Trophoblast cell (in vitro differentiated cells and primary cell): ENCODE measurements at regions not wholly inside any gene's neighbourhood (a gene's known extent, or its start where the extent isn't known, plus 50 kb on each side); places are given as distances from the start of the nearest gene placed in this dataset.

Experiments
- DNase-seq, 2 donors: peaks; one replicate each; pipeline ENCODE4 v3.0.0-alpha.2; 2016
- H2AFZ ChIP-seq: 2 replicates; pipeline ENCODE4 v1.6.1; 2013; ENCODE audit warnings: low read length, moderate library complexity, mild to moderate bottlenecking; ENCODE audit not compliant: insufficient read depth, poor library complexity
- H2AK5ac ChIP-seq: 2 replicates; pipeline ENCODE4 v1.6.1; 2013; ENCODE audit warnings: mild to moderate bottlenecking, low read length
- H2BK120ac ChIP-seq: 2 replicates; pipeline ENCODE4 v1.6.1; 2013; ENCODE audit warnings: low read length, mild to moderate bottlenecking, moderate library complexity; ENCODE audit not compliant: insufficient read depth, poor library complexity
- H2BK12ac ChIP-seq: 2 replicates; pipeline ENCODE4 v1.6.1; 2013; ENCODE audit warnings: mild to moderate bottlenecking, low read length, moderate library complexity
- H2BK5ac ChIP-seq: 2 replicates; pipeline ENCODE4 v1.6.1; 2013; ENCODE audit warnings: low read length, low read depth, moderate library complexity, mild to moderate bottlenecking; ENCODE audit not compliant: poor library complexity
- H3K14ac ChIP-seq: 2 replicates; pipeline ENCODE4 v1.6.1; 2013; ENCODE audit warnings: mild to moderate bottlenecking, low read length
- H3K18ac ChIP-seq: 2 replicates; pipeline ENCODE4 v1.6.1; 2013; ENCODE audit warnings: mild to moderate bottlenecking, low read length
- H3K23ac ChIP-seq: 2 replicates; pipeline ENCODE4 v1.6.1; 2013; ENCODE audit warnings: low read length
- H3K27ac ChIP-seq: 2 replicates; pipeline ENCODE4 v1.5.1; 2013; ENCODE audit warnings: low read depth, mild to moderate bottlenecking, inconsistent platforms, low read length, moderate library complexity
- H3K27me3 ChIP-seq: 2 replicates; pipeline ENCODE4 v1.6.1; 2013; ENCODE audit warnings: inconsistent platforms, mild to moderate bottlenecking, low read length, moderate library complexity; ENCODE audit not compliant: insufficient read depth
- H3K36me3 ChIP-seq, 2 experiments: 1 replicate in 1 of 2; 2 replicates in 1 of 2; pipeline ENCODE4 v1.6.1; 2013; ENCODE audit warnings: low read length in 2 of 2, mild to moderate bottlenecking in 2 of 2, moderate library complexity in 1 of 2; ENCODE audit not compliant: insufficient read depth in 2 of 2, control insufficient read depth in 1 of 2
- H3K4ac ChIP-seq: 2 replicates; pipeline ENCODE4 v1.6.1; 2013; ENCODE audit warnings: low read depth, mild to moderate bottlenecking, low read length, moderate library complexity
- H3K4me1 ChIP-seq, 2 experiments: 1 replicate in 1 of 2; 2 replicates in 1 of 2; pipeline ENCODE4 v1.6.1; 2013; ENCODE audit warnings: low read length in 2 of 2, mild to moderate bottlenecking in 2 of 2, moderate library complexity in 1 of 2; ENCODE audit not compliant: insufficient read depth in 2 of 2, control insufficient read depth in 1 of 2
- H3K4me2 ChIP-seq: 2 replicates; pipeline ENCODE4 v1.6.1; 2013; ENCODE audit warnings: inconsistent platforms, mild to moderate bottlenecking, low read length, moderate library complexity
- H3K4me3 ChIP-seq: 2 replicates; pipeline ENCODE4 v1.5.1; 2013; ENCODE audit warnings: mild to moderate bottlenecking, low read depth, low read length, inconsistent platforms
- H3K79me1 ChIP-seq: one replicate; pipeline ENCODE4 v1.6.1; 2013; ENCODE audit warnings: low read length
- H3K79me2 ChIP-seq: 2 replicates; pipeline ENCODE4 v1.6.1; 2013; ENCODE audit warnings: low read length, mild to moderate bottlenecking; ENCODE audit not compliant: control insufficient read depth, insufficient read depth, poor library complexity
- H3K9ac ChIP-seq: 2 replicates; pipeline ENCODE4 v1.6.1; 2013; ENCODE audit warnings: mild to moderate bottlenecking, low read length
- H3K9me3 ChIP-seq: 2 replicates; pipeline ENCODE4 v1.6.1; 2013; ENCODE audit warnings: low read depth, mild to moderate bottlenecking, control low read depth, inconsistent platforms, low read length; ENCODE audit not compliant: insufficient read depth
- H4K12ac ChIP-seq: 2 replicates; pipeline ENCODE4 v1.6.1; 2013; ENCODE audit warnings: low read depth, mild to moderate bottlenecking, low read length, moderate library complexity
- H4K8ac ChIP-seq: 2 replicates; pipeline ENCODE4 v1.6.1; 2013; ENCODE audit warnings: low read depth, mild to moderate bottlenecking, low read length, moderate library complexity
- H4K91ac ChIP-seq: one replicate; pipeline ENCODE4 v1.6.1; 2013; ENCODE audit warnings: low read depth, mild to moderate bottlenecking, low read length, moderate library complexity
- WGBS: extraction: QIAGEN DNeasy Blood & Tissue Kit; methylation state at CpG from one replicate; pipeline ENCODE4 v1.1.7; 2013; ENCODE audit warnings: missing lambda C conversion rate; ENCODE audit not compliant: insufficient read length, insufficient coverage; ENCODE audit errors: extremely low coverage; 5-methylcytosine and 5-hydroxymethylcytosine counted together

DNA sequence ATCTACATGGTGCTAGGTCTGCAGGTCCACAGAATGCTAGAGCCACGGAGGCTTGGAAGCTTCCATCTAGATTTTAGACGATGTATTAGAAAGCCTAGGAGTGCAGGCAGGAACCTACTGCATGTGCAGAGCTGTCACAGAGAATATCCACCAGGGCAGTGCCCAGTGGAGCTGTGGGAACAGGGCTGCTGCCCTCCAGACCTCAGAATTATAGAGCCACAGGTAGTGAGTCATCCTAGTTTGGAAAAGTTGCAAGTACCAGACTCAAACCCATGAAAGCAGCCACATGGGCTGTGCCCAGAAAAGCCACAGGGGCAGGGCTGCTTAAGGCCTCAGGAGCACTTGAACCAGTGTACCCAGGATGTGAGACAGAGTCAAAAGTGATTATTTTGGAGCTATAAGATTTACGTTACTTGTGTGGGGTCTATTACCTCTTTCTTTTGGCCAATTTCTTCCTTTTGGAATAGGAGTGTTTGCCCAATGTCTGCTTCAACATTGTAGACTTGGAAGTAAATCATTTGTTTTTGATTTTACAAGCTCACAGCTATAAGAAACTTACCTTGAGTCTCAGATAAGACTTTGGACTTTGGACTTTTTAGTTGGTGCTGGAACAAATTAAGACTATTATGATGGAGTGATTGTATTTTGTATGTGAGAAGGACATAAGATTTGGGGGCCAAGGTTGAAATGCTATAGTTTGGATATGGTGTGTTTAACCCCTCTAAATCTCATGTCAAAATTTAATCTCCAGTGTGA, 143.5 kb upstream of the CHRDL1 start:
- no peak overlapping the region for H2BK120ac ChIP-seq
- no peaks in the 10 kb centered on the region for H3K36me3 ChIP-seq
- H3K79me1 ChIP-seq, result no peaks in the 10 kb centered on the region
- no peak overlapping the region for H3K4me2 ChIP-seq
- H3K4ac ChIP-seq, result no peak overlapping the region
- no peak overlapping the region for H4K12ac ChIP-seq
- H3K14ac ChIP-seq, result no peak overlapping the region
- H2AK5ac ChIP-seq, result no peak overlapping the region
- no peak overlapping the region for H4K91ac ChIP-seq
- H3K4me1 ChIP-seq, result peaks cover 0 to under 1% of the 10 kb centered on the region in 2 experiments
- H3K27me3 ChIP-seq, result no peaks in the 10 kb centered on the region
- H3K79me2 ChIP-seq, result no peaks in the 10 kb centered on the region
- no peak overlapping the region for H2AFZ ChIP-seq
- H3K18ac ChIP-seq, result no peak overlapping the region
- no peak overlapping the region for H4K8ac ChIP-seq
- no peak overlapping the region for H3K4me3 ChIP-seq
- DNase-seq, result no peak
- WGBS, result no CpG with 5 or more reads among the region's 3 CpGs
- H2BK5ac ChIP-seq, result no peak overlapping the region
- H3K9ac ChIP-seq, result no peak overlapping the region
- H2BK12ac ChIP-seq, result no peak overlapping the region
- H3K9me3 ChIP-seq, result no peaks in the 10 kb centered on the region
- H3K23ac ChIP-seq, result no peak overlapping the region
- H3K27ac ChIP-seq, result no peak overlapping the region

GRCh38 chrX:110924871-110925270, 129.3 kb upstream of the CHRDL1 start:
- no peak overlapping the region for H3K4ac ChIP-seq
- no peak overlapping the region for H3K23ac ChIP-seq

GRCh38 chrX:110920991-110921390, 125.4 kb upstream of the CHRDL1 start:
- Histone ChIP-seq H3K14ac (no peak overlapping the region), H2BK12ac (no peak overlapping the region), H3K36me3 (no peaks in the 10 kb centered on the region), H3K4me2 (no peak overlapping the region), H3K4me3 (no peak overlapping the region), H3K4me1 (no peaks in the 10 kb centered on the region), H3K27me3 (no peaks in the 10 kb centered on the region), H3K79me2 (no peaks in the 10 kb centered on the region), H3K27ac (no peak overlapping the region), H2BK120ac (no peak overlapping the region), H2BK5ac (no peak overlapping the region), H3K9me3 (no peaks in the 10 kb centered on the region), H2AFZ (no peak overlapping the region), H3K23ac (no peak overlapping the region), H4K8ac (no peak overlapping the region), H4K12ac (no peak overlapping the region), H3K18ac (no peak overlapping the region), H3K9ac (no peak overlapping the region), H4K91ac (no peak overlapping the region), H3K4ac (no peak overlapping the region), H3K79me1 (no peaks in the 10 kb centered on the region), H2AK5ac (no peak overlapping the region)
- whole genome bisulfite sequencing, result no CpG with 5 or more reads among the region's 3 CpGs
- no peak for DNase-seq

More at GRCh38 chrX:110924871-110925270, 129.3 kb upstream of the CHRDL1 start:
- Histone ChIP-seq H3K4me1 (no peaks in the 10 kb centered on the region), H4K91ac (no peak overlapping the region), H3K79me2 (no peaks in the 10 kb centered on the region), H2AFZ (no peak overlapping the region), H2AK5ac (no peak overlapping the region), H4K12ac (no peak overlapping the region), H3K18ac (no peak overlapping the region), H3K9me3 (no peaks in the 10 kb centered on the region), H2BK120ac (no peak overlapping the region), H3K79me1 (no peaks in the 10 kb centered on the region), H3K14ac (no peak overlapping the region), H3K4me3 (no peak overlapping the region), H3K4me2 (no peak overlapping the region), H3K27ac (no peak overlapping the region), H2BK12ac (no peak overlapping the region), H3K9ac (no peak overlapping the region), H3K27me3 (no peaks in the 10 kb centered on the region), H2BK5ac (no peak overlapping the region), H4K8ac (no peak overlapping the region), H3K36me3 (no peaks in the 10 kb centered on the region)
- no peak for DNase-seq

- Histone ChIP-seq H3K18ac (no peak overlapping the region), H3K36me3 (no peaks in the 10 kb centered on the region), H3K23ac (no peak overlapping the region), H2BK12ac (no peak overlapping the region), H2BK5ac (no peak overlapping the region), H3K4me1 (no peaks in the 10 kb centered on the region), H3K4me2 (no peak overlapping the region), H4K12ac (no peak overlapping the region), H3K14ac (no peak overlapping the region), H4K91ac (no peak overlapping the region), H2AFZ (no peak overlapping the region), H3K9me3 (no peaks in the 10 kb centered on the region), H3K27me3 (no peaks in the 10 kb centered on the region), H3K9ac (no peak overlapping the region), H2BK120ac (no peak overlapping the region), H3K4ac (no peak overlapping the region), H3K4me3 (no peak overlapping the region), H3K27ac (no peak overlapping the region), H3K79me2 (no peaks in the 10 kb centered on the region), H2AK5ac (no peak overlapping the region), H4K8ac (no peak overlapping the region), H3K79me1 (no peaks in the 10 kb centered on the region)
- DNase-seq, result no peak
Measured at GRCh38 chrX:110915570-110915969, 120.0 kb upstream of the CHRDL1 start.
